Fibroblast of lung (primary cell): ENCODE measurements at regions not wholly inside any gene's neighbourhood (a gene's known extent, or its start where the extent isn't known, plus 50 kb on each side); places are given as distances from the start of the nearest gene placed in this dataset.

Source experiments
- DNase-seq, 2 donors: peaks; one replicate each; pipeline versions ENCODE4 v3.0.0 to v3.0.0-alpha.2; 2010; ENCODE audit warnings: low read depth in 2 of 2
- H2AFZ ChIP-seq: 2 replicates; pipeline ENCODE4 v1.5.1; 2012; ENCODE audit warnings: low read length, control low read depth, inconsistent platforms
- H3K27ac ChIP-seq: 2 replicates; pipeline ENCODE4 v1.5.1; 2011; ENCODE audit warnings: low read length, control low read depth; ENCODE audit not compliant: insufficient read depth
- H3K27me3 ChIP-seq: 2 replicates; pipeline ENCODE4 v1.5.1; 2011; ENCODE audit warnings: mild to moderate bottlenecking, low read length; ENCODE audit not compliant: control insufficient read depth, insufficient read depth
- H3K36me3 ChIP-seq: 2 replicates; pipeline ENCODE4 v1.5.1; 2011; ENCODE audit warnings: low read length; ENCODE audit not compliant: control insufficient read depth, insufficient read depth
- H3K4me1 ChIP-seq: 2 replicates; pipeline ENCODE4 v1.5.1; 2011; ENCODE audit warnings: low read length; ENCODE audit not compliant: control insufficient read depth, insufficient read depth; ENCODE audit errors: extremely low read depth
- H3K4me2 ChIP-seq: 2 replicates; pipeline ENCODE4 v1.5.1; 2011; ENCODE audit warnings: low read length, control low read depth; ENCODE audit not compliant: insufficient read depth; ENCODE audit errors: extremely low read depth
- H3K4me3 ChIP-seq, 4 experiments: fragments of 200-600 bp in 1 of 4; sonication (generic) in 1 of 4; replicated peaks in 1 of 4; 2 replicates each; pipeline ENCODE4 v1.5.1; 2011 to 2016; ENCODE audit warnings: low read length in 4 of 4, low read depth in 3 of 4, mild to moderate bottlenecking in 3 of 4, control low read depth in 2 of 4, inconsistent platforms in 1 of 4, mixed read lengths in 1 of 4; ENCODE audit not compliant: insufficient read depth in 1 of 4; ENCODE audit errors: control extremely low read depth in 1 of 4
- H3K79me2 ChIP-seq: 2 replicates; pipeline ENCODE4 v1.5.1; 2012; ENCODE audit warnings: mild to moderate bottlenecking, low read length, inconsistent platforms; ENCODE audit not compliant: control insufficient read depth, insufficient read depth
- H3K9ac ChIP-seq: 2 replicates; pipeline ENCODE4 v1.5.1; 2011; ENCODE audit warnings: mild to moderate bottlenecking, low read length, control low read depth; ENCODE audit not compliant: insufficient read depth
- H3K9me3 ChIP-seq: 2 replicates; pipeline ENCODE4 v1.5.1; 2012; ENCODE audit warnings: low read depth, low read length; ENCODE audit not compliant: control insufficient read depth, insufficient read depth
- H4K20me1 ChIP-seq: 2 replicates; pipeline ENCODE4 v1.5.1; 2011; ENCODE audit warnings: low read length; ENCODE audit not compliant: control insufficient read depth, insufficient read depth; ENCODE audit errors: extremely low read depth
- CTCF ChIP-seq, 2 donors: IDR thresholded peaks in 1 of 2; conservative IDR thresholded peaks in 1 of 2; 1 replicate in 1 of 2; 2 replicates in 1 of 2; pipeline ENCODE4 v1.5.1; 2011 to 2012; ENCODE audit warnings: low read length in 2 of 2, control low read depth in 1 of 2, inconsistent platforms in 1 of 2, low read depth in 1 of 2, mild to moderate bottlenecking in 1 of 2
- EZH2 ChIP-seq: IDR thresholded peaks from 2 replicates; pipeline ENCODE4 v1.5.1; 2012; ENCODE audit warnings: low read length, control low read depth, mild to moderate bottlenecking; ENCODE audit errors: missing control alignments

- no peaks in the 10 kb centered on the region for H4K20me1 ChIP-seq
- no peak overlapping the region for H3K4me2 ChIP-seq
- no peaks in the 10 kb centered on the region for H3K36me3 ChIP-seq
- H3K79me2 ChIP-seq = no peaks in the 10 kb centered on the region
- TF ChIP-seq CTCF (conservative IDR thresholded peaks at IDR 0.05 in 1 of 2, IDR thresholded peaks at IDR 0.05 in 1 of 2; ENCODE audit: low read depth in 1 of 2, low read length in 2 of 2) = no peak
- no peak for TF ChIP-seq EZH2
- no peak overlapping the region for H3K9ac ChIP-seq
- no peaks in the 10 kb centered on the region for H3K4me1 ChIP-seq
- no peak overlapping the region for H2AFZ ChIP-seq
- peak in 1 of 2 donors; percentile 10 for DNase-seq
- H3K27ac ChIP-seq = no peak overlapping the region
- H3K27me3 ChIP-seq = no peaks in the 10 kb centered on the region
- no peaks in the 10 kb centered on the region for H3K9me3 ChIP-seq
- H3K4me3 ChIP-seq = no peak overlapping the region
These were observed 458.4 kb downstream of the HINT1 start for GRCh38 chr5:130706696-130707095.

- DNase-seq = no peak
- Histone ChIP-seq H3K4me1 (no peaks in the 10 kb centered on the region), H3K9me3 (no peaks in the 10 kb centered on the region), H3K79me2 (no peaks in the 10 kb centered on the region), H4K20me1 (no peaks in the 10 kb centered on the region), H3K4me3 (no peak overlapping the region), H3K4me2 (no peak overlapping the region), H3K36me3 (no peaks in the 10 kb centered on the region), H3K9ac (no peak overlapping the region), H3K27ac (no peak overlapping the region), H2AFZ (no peak overlapping the region), H3K27me3 (no peaks in the 10 kb centered on the region)
- no peak for TF ChIP-seq CTCF (conservative IDR thresholded peaks at IDR 0.05 in 1 of 2, IDR thresholded peaks at IDR 0.05 in 1 of 2; ENCODE audit: low read depth in 1 of 2, low read length in 2 of 2)
- no peak for TF ChIP-seq EZH2
These were observed 459.7 kb downstream of the HINT1 start for GRCh38 chr5:130705368-130705767.

- no peak for TF ChIP-seq EZH2
- Histone ChIP-seq H3K9ac (no peak overlapping the region), H4K20me1 (no peaks in the 10 kb centered on the region), H3K79me2 (no peaks in the 10 kb centered on the region), H3K4me1 (no peaks in the 10 kb centered on the region), H2AFZ (no peak overlapping the region), H3K4me2 (no peak overlapping the region), H3K27me3 (no peaks in the 10 kb centered on the region), H3K27ac (no peak overlapping the region), H3K9me3 (no peaks in the 10 kb centered on the region), H3K4me3 (no peak overlapping the region), H3K36me3 (no peaks in the 10 kb centered on the region)
- no peak for DNase-seq
These were observed 471.5 kb downstream of the HINT1 start for GRCh38 chr5:130693509-130693908.
